SH-SY5Y (cell line): ENCODE measurements at regions not wholly inside any gene's neighbourhood (a gene's known extent, or its start where the extent isn't known, plus 50 kb on each side); places are given as distances from the start of the nearest gene placed in this dataset.
A peak's percentile ranks its signal among the peaks of the same experiment; 100 is the strongest.

ENCODE experiments used
- GATA2 ChIP-seq: IDR thresholded peaks from 2 replicates; pipeline ENCODE4 v1.6.1; 2011; ENCODE audit warnings: mild to moderate bottlenecking, low read depth, low read length
- GATA3 ChIP-seq: IDR thresholded peaks from 2 replicates; pipeline ENCODE4 v1.6.1; 2011; ENCODE audit warnings: low read depth, mild to moderate bottlenecking, low read length, moderate library complexity

GRCh38 chr22:25492841-25493734, 71.4 kb upstream of the GRK3 start:
- peak; percentile 94 for TF ChIP-seq GATA2
- peak; percentile 80 for TF ChIP-seq GATA3
